Stimulated activated effector memory CD8-positive, alpha-beta T cell treated with anti-CD3 and anti-CD28 coated beads, Interleukin-12 subunit alpha, Interleukin-12 subunit beta, amount 100 ng/mL, for 72 hours (primary cell): ENCODE measurements at regions not wholly inside any gene's neighbourhood (a gene's known extent, or its start where the extent isn't known, plus 50 kb on each side); places are given as distances from the start of the nearest gene placed in this dataset.

Source experiments
- ATAC-seq: fragments of 150-1000 bp; cut with Tn5 transposase; 2 replicates; pipeline ENCODE4 v1.10.0; 2021
- DNase-seq, 2 donors: peaks; one replicate each; pipeline ENCODE4 v3.0.0; 2021 to 2022; ENCODE audit warnings: low spot score in 2 of 2
- H3K27ac Mint-ChIP-seq: one replicate; pipeline ENCODE4 v1.8.0; 2022; ENCODE audit warnings: mild to moderate bottlenecking, mixed read lengths
- H3K36me3 Mint-ChIP-seq: one replicate; pipeline ENCODE4 v1.8.0; 2022; ENCODE audit warnings: mild to moderate bottlenecking, mixed read lengths
- H3K4me1 Mint-ChIP-seq: one replicate; pipeline ENCODE4 v1.8.0; 2022; ENCODE audit warnings: mixed read lengths
- H3K4me3 Mint-ChIP-seq: one replicate; pipeline ENCODE4 v1.8.0; 2022; ENCODE audit warnings: mild to moderate bottlenecking, mixed read lengths
- H3K9me3 Mint-ChIP-seq: one replicate; pipeline ENCODE4 v1.8.0; 2022; ENCODE audit warnings: mixed read lengths

DNA sequence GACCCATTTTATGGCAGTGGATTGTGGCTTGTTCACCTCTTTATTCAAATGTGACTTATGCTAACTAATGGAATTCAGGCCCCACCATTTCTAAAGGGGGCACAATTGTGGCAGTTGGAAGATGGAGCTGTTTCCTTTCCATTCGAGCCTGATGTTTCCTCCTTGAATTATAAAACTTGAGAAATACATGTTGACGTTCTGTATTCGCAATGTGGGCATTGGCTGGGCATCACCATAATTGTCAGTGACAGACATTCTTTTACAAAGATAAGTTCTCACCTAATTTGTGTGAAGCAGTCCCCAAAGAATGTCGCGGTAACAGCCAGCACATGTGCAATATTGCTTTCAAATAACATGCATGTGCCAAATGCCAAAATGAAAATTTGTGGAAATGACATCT lies 1070.2 kb upstream of the TENM3 start:
- DNase-seq (no peak), ATAC-seq (no peak)
- Mint-ChIP-seq H3K4me3 (no peak overlapping the region), H3K36me3 (no peaks in the 10 kb centered on the region), H3K27ac (no peak overlapping the region), H3K9me3 (peaks cover 3% of the 10 kb centered on the region), H3K4me1 (no peaks in the 10 kb centered on the region)

DNA sequence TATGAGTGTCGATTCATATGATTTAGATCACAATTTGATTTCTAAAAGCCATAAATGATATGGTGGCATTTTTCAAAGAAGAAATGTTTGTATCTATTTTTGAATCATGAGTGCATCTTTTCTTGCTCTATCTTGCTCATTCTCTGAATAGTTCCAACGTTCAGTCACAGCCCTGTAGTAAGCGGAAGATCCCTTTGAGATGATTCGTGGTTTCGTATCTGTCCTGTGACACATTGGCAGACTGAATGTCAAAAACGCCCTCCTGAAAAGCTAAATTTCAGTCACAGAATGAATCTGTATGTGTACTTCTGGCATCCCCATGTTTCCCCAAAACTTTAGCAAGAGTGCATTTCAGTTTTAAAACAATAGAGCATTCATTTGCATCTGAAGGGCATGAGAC lies 1066.9 kb upstream of the TENM3 start:
- DNase-seq, result no peak
- peaks cover 4% of the 10 kb centered on the region for H3K9me3 Mint-ChIP-seq
- H3K27ac Mint-ChIP-seq, result no peak overlapping the region
- no peaks in the 10 kb centered on the region for H3K36me3 Mint-ChIP-seq
- no peaks in the 10 kb centered on the region for H3K4me1 Mint-ChIP-seq
- no peak for ATAC-seq
- H3K4me3 Mint-ChIP-seq, result no peak overlapping the region

DNA sequence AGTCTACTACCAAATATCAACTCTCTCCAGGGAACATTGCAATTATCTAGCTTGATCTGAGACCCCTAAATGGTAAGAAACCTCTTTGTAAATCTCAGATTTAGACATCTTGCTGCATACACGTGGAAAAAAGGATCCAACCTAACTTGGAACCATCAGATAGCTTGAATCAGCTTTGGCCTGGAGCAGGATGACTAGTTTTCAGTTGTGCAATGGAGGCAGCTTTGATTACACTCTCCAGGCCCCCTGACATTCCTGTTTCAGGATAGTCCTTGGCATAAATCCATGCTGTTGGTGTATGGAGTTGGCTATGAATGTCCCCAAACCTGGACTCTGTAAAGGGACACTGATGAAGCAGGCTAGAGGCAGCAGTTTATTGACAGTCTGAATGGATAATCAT lies 1061.9 kb upstream of the TENM3 start:
- no peaks in the 10 kb centered on the region for H3K36me3 Mint-ChIP-seq
- H3K27ac Mint-ChIP-seq, result no peak overlapping the region
- H3K4me3 Mint-ChIP-seq, result no peak overlapping the region
- ATAC-seq (no peak), DNase-seq (no peak)
- H3K9me3 Mint-ChIP-seq, result peaks cover 8% of the 10 kb centered on the region
- H3K4me1 Mint-ChIP-seq, result no peaks in the 10 kb centered on the region

DNA sequence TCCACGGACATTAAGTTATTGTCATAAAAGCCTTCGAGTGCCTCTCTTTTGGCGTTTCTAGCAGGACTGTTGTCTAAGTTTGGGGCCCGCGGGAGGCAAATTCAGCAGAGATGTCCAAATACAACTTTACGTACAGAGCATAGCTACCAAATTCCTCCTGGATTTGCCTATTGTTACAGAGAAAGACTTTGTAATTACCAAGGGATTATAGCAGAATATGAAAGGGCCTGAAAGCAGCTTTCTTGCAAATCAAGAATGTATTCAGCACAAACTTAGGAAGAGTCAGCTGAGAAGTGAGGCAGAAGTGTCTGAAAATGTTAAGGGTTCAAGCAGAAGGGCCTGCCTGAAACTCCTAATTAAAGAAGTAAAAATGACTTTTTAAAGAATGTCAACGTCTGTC lies 1053.5 kb upstream of the TENM3 start:
- H3K4me3 Mint-ChIP-seq, result no peak overlapping the region
- H3K9me3 Mint-ChIP-seq, result peaks cover 5% of the 10 kb centered on the region
- ATAC-seq (no peak), DNase-seq (no peak)
- no peaks in the 10 kb centered on the region for H3K4me1 Mint-ChIP-seq
- H3K36me3 Mint-ChIP-seq, result no peaks in the 10 kb centered on the region
- H3K27ac Mint-ChIP-seq, result no peak overlapping the region

DNA sequence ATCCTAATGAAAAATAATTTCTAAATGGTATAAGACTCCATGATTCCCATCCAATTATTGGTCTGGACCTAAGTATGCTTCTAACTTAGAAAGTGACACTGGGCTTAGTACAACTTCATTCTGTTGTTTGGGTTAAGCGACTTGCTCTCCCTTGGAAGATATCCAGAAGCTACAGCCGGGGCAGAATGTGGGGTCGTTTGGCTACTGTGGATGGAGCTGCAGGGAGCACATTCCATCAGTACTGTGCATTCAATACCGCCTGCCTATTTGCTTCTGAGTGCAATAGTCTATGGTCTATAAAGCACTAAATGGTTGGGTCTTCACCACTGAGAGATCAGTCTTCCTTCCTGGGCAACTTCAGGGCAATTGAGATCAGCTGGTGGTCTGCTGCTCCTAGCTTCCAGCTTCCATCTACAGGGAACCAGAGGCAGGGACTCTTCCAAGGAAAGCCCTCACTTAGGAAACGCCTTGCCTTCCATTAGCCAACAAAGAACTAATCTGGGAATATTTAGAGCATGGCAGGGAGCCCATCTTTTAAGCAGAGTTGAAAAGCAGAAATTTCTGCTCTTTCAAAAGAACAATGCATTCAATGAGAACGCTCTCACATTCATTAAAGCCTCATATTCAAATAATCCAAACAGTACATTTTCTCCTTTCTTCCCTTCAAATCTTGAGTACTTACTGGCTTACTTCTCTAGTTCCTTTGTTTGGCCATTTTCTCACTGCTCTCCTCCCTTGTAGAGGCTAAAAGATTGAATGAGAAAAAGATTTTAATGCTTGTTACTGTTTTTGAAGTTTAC lies 1049.9 kb upstream of the TENM3 start:
- H3K4me3 Mint-ChIP-seq, result no peak overlapping the region
- peaks cover 8% of the 10 kb centered on the region for H3K9me3 Mint-ChIP-seq
- DNase-seq (no peak), ATAC-seq (no peak)
- H3K36me3 Mint-ChIP-seq, result no peaks in the 10 kb centered on the region
- no peaks in the 10 kb centered on the region for H3K4me1 Mint-ChIP-seq
- H3K27ac Mint-ChIP-seq, result no peak overlapping the region

DNA sequence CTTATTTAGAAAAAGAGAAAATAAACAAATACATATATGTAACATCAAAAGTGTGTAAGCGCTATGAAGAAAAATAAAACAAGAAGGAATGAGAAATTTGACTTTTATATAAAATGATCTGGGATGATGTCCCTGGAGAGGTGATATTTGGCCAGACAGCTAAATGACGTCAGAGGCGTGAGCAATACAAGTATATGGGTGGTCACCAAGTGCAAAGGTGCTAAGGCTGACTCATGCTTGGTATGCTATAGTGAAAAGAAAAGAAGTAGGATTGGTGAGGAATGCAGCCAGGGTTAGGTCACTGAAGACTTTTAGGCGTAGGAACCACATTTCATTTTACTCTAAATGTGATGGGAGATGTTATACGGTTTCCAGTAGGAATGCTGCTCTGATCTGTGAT lies 1049.1 kb upstream of the TENM3 start:
- ATAC-seq, result no peak
- no peak for DNase-seq
- Mint-ChIP-seq H3K27ac (no peak overlapping the region), H3K4me3 (no peak overlapping the region), H3K36me3 (no peaks in the 10 kb centered on the region), H3K4me1 (no peaks in the 10 kb centered on the region), H3K9me3 (peaks cover 13% of the 10 kb centered on the region)

DNA sequence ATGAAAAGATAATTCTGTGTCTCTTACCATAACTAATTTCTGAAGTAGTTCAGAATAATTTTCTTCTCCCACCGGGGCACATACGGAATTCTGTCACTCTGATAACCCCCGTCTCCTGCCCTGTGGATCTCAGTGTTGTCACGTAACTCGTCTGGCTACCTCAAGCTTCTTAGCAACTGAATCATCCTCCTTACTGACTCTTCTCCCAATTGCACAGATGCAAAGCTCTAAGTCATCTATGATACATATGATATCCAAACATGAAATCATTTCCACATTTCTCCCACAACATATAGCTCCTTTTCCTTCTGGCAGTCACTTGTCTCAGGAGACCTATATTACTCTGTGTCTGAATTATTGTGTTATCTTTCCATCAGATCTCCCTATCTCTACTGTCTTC lies 1043.1 kb upstream of the TENM3 start:
- H3K36me3 Mint-ChIP-seq, result no peaks in the 10 kb centered on the region
- H3K4me1 Mint-ChIP-seq, result no peaks in the 10 kb centered on the region
- H3K9me3 Mint-ChIP-seq, result peaks cover 31% of the 10 kb centered on the region
- no peak for DNase-seq
- no peak for ATAC-seq
- H3K27ac Mint-ChIP-seq, result no peak overlapping the region
- H3K4me3 Mint-ChIP-seq, result no peak overlapping the region

DNA sequence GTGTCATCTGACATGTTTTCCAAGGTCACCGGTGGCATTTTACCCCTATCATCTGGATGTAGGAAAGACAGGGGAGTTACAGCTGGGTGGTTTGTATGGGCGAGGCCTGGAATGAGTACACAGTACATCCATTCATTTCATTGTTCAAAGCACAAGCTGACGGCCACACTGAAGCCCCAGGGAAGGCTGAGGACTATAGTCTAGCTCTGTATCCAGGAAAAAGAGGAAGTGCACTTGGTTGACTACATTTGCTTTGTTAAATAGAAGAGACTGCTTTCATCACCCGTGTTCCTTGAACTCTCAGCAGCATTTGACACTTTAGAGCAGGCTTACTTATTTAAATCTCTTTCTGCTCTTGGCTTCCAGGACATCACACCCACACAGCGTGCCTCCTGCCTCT lies 1041.0 kb upstream of the TENM3 start:
- no peak overlapping the region for H3K27ac Mint-ChIP-seq
- no peaks in the 10 kb centered on the region for H3K36me3 Mint-ChIP-seq
- H3K4me3 Mint-ChIP-seq, result no peak overlapping the region
- H3K4me1 Mint-ChIP-seq, result no peaks in the 10 kb centered on the region
- no peak for ATAC-seq
- DNase-seq, result no peak
- H3K9me3 Mint-ChIP-seq, result peaks cover 31% of the 10 kb centered on the region

DNA sequence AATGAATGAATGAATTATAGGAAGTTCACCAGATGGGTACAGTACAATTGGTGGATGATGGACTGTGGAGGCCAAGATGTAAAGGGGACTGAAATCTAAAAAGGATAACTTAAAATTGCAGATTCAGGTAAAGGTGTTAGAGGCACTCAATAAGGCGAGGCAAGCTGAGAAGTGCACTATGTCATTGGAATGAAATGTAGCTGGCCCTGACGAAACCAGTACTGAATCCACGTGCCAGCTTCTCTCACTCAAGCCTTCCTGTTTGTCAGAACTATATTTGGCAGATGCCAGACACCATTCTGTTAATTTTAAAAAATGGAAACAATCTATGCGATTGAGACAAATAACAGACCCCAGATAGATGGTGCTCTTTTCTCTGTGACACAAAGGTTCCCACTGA lies 1039.1 kb upstream of the TENM3 start:
- H3K4me1 Mint-ChIP-seq, result no peaks in the 10 kb centered on the region
- peaks cover 28% of the 10 kb centered on the region for H3K9me3 Mint-ChIP-seq
- DNase-seq (no peak), ATAC-seq (no peak)
- H3K4me3 Mint-ChIP-seq, result no peak overlapping the region
- H3K36me3 Mint-ChIP-seq, result no peaks in the 10 kb centered on the region
- H3K27ac Mint-ChIP-seq, result no peak overlapping the region

DNA sequence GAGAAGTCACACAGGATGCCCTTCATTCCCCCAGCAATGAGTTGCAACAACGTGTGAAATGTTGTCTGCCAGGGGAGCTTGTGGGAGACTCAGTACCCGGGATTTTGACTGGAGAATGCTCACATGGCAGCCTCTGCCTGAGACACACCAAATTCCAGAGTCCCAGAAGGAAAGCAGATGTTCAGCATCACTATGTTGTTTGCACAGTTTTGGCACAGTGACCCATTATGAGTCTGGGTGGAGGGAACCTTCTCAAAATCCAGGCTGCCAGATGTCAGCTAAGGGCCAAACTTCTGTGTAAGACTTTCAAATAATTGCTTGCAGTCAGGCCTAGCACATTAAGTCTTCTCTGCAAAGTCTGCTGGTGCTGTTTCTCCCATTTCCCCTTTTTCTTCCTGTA lies 1029.7 kb upstream of the TENM3 start:
- DNase-seq (no peak), ATAC-seq (no peak)
- Mint-ChIP-seq H3K36me3 (no peaks in the 10 kb centered on the region), H3K4me1 (no peaks in the 10 kb centered on the region), H3K9me3 (peaks cover 13% of the 10 kb centered on the region), H3K4me3 (no peak overlapping the region), H3K27ac (no peak overlapping the region)

DNA sequence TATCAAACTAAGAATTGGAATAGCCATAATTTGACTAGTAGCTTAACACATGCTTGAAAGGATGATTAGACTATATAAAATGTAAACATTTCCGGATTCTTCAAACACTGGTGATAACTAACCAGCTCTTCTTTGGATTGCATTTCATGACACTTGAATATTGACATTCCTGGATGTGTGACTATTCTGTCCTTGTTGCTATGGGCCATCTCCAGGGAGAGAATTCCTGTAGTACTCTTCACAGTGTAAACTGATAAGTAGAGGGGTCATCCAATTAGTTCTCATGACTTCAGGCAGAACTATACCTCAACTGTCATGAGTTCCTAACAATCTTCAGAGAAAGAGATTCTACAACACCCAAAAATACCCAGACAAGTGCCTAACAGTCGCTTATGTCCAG lies 1026.7 kb upstream of the TENM3 start:
- DNase-seq (no peak), ATAC-seq (no peak)
- H3K27ac Mint-ChIP-seq, result no peak overlapping the region
- H3K36me3 Mint-ChIP-seq, result no peaks in the 10 kb centered on the region
- no peaks in the 10 kb centered on the region for H3K4me1 Mint-ChIP-seq
- peaks cover 9% of the 10 kb centered on the region for H3K9me3 Mint-ChIP-seq
- no peak overlapping the region for H3K4me3 Mint-ChIP-seq

DNA sequence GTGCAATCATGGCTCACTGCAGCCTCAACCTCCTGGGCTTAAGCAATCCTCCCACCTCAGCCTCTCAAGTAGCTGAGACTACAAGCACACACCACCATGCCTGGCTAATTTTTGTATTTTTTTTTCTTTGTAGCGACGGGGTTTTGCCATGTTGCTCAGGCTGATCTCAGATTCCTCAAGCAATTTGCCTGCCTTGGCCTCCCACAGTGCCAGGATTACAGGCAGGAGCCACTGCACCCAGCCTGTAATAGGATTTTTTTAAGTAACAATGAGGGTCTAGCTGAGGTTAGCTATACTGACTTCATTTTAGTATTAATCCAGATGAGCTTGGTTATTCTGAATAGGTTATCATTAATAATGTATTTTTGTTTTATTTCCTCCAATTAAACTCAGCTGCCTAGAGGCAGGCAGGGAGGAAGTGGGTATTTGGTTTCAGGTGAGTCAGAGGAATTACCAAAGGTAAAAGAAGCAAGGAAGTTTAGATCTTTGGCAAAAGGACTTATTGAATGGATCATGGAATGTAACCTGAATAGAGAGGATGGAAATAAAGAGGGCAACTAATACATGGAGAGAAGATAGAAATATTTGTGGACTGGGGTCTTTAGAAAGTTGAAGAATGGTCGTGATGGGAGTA lies 1023.3 kb upstream of the TENM3 start:
- no peak for ATAC-seq
- H3K4me1 Mint-ChIP-seq, result no peaks in the 10 kb centered on the region

DNA sequence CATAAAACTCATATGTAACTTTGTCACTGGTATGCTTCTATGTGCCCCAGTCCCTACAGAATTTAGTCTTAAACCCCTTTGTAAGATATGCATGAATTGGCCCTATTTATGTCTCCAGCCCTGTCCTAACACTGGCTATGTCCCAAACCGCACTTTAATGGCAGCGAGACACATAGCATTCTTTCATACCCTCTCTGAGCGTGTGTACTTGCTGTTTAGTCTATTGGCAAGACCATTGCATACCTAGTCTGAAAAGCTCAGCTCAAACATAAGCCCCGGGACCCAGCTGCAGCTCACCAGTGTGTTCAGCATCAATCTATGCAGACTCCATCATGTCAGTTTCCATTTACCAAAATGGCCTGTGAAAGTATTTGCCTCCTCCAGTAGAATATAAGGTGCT lies 1018.4 kb upstream of the TENM3 start:
- ATAC-seq (no peak), DNase-seq (no peak)
- Mint-ChIP-seq H3K9me3 (peaks cover 9% of the 10 kb centered on the region), H3K27ac (no peak overlapping the region), H3K4me1 (no peaks in the 10 kb centered on the region), H3K36me3 (no peaks in the 10 kb centered on the region), H3K4me3 (no peak overlapping the region)

More for the DNA sequence above, 1023.3 kb upstream of the TENM3 start:
- no peak overlapping the region for H3K27ac Mint-ChIP-seq
- no peak for DNase-seq
- no peak overlapping the region for H3K4me3 Mint-ChIP-seq
- H3K9me3 Mint-ChIP-seq, result peaks cover 9% of the 10 kb centered on the region
- no peaks in the 10 kb centered on the region for H3K36me3 Mint-ChIP-seq

DNA sequence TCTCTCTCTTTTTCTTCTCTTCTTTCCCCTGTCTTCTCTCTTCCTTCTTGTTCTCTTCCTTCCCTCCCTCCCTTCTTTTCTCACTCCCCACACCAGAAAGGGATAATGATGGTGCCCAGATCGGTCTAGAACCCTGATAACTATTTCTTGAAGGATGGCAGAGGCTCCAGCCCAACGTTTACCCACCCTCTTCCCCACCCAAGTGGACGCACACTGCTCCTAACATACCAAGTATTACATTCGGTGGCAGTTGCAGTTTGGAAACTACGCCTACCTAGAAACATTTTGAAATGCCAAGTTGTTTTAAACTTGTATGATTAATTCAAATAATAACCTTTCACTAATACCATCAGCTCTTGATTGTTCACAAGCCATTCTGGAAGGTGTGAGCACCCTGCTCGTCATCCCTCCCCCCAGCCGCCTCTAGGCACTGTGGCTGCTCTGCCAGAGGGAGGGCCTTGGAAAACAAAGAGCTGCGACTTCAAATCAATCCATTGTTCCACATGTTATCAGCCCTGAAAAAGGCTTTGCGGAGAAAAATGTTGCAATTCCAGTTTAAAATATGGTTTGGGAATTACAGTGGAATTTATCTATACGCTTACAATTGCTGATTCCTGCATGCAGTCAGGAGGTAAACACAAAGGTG lies 1017.5 kb upstream of the TENM3 start:
- no peaks in the 10 kb centered on the region for H3K36me3 Mint-ChIP-seq
- no peak for DNase-seq
- no peak overlapping the region for H3K4me3 Mint-ChIP-seq
- H3K4me1 Mint-ChIP-seq, result no peaks in the 10 kb centered on the region
- peaks cover 5% of the 10 kb centered on the region for H3K9me3 Mint-ChIP-seq
- no peak for ATAC-seq
- H3K27ac Mint-ChIP-seq, result no peak overlapping the region

DNA sequence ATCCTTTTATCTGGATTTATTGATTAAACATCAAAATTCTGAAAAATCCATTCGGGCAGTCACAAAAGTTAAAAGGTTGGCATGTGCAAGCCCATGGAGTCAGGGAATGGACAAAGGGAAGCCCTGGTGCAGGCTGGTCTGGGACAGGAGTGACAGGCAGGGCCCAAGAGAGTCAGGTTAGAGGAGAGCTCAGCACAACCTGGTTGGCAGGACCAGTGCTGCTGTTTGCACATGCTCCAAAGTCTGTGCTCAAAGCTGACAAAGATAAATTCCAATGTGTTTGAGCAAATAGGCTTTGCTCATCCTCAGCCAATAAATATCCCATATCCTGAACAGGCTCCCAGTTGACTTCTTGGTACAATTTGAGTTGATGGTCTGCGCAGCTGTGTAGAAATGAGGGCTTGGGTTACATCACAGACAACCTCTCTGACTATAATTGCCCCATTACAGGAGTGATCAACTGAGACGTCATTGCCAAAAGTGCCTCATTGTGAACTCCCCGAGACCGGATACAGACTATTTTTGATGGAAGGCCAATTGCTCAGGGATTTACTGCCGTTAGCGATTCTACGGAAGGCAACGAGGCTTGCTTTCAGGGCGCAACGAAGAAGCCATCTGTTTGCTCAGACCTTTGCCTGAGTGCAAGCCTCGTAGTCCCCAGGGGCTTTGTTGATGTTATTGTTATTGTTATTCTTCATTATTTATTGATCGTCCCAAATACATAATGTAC lies 1008.1 kb upstream of the TENM3 start:
- H3K36me3 Mint-ChIP-seq, result no peaks in the 10 kb centered on the region
- DNase-seq, result no peak
- H3K4me3 Mint-ChIP-seq, result no peak overlapping the region

More for the DNA sequence above, 1008.1 kb upstream of the TENM3 start:
- H3K9me3 Mint-ChIP-seq, result peaks cover 8% of the 10 kb centered on the region
- no peak for ATAC-seq
- H3K4me1 Mint-ChIP-seq, result no peaks in the 10 kb centered on the region
- no peak overlapping the region for H3K27ac Mint-ChIP-seq
